GM23248 (cell line): ENCODE measurements at regions not wholly inside any gene's neighbourhood (a gene's known extent, or its start where the extent isn't known, plus 50 kb on each side); places are given as distances from the start of the nearest gene placed in this dataset.

ENCODE experiments used
- EZH2 ChIP-seq: fragments of 200-600 bp; sonication (generic); IDR thresholded peaks from 2 replicates; pipeline ENCODE4 v1.6.1; 2018; ENCODE audit warnings: antibody characterized with exemption, mild to moderate bottlenecking; ENCODE audit not compliant: insufficient read depth, poor library complexity, severe bottlenecking
- EZH2phosphoT487 ChIP-seq: fragments of 200-600 bp; sonication (generic); IDR thresholded peaks from 2 replicates; pipeline ENCODE4 v1.6.1; 2018; ENCODE audit warnings: antibody characterized with exemption, moderate library complexity, mild to moderate bottlenecking, low read depth; ENCODE audit not compliant: insufficient read depth

DNA sequence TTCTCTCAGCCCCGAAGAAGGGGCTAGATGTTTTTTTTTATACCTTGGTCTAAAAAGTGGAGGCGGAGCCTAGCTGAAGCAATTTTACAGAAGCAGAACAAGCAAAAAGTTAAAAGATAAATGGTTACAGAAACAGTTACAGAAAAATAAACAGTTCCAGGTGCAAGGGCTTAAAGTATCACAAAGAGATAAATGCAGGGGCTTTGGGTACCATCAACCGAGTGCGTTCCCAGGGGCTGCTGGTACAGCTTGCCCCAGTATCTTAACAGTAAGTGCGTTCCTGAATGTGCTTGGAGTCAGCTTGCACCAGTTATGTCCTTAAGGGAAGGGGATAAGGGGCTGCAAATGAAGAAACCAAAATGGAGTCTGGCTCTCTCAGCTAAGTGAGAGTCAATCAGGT is 173.9 kb upstream of the MBL2 start:
- TF ChIP-seq EZH2 (no peak), EZH2phosphoT487 (no peak)
